GM21619 (cell line): ENCODE measurements at regions not wholly inside any gene's neighbourhood (a gene's known extent, or its start where the extent isn't known, plus 50 kb on each side); places are given as distances from the start of the nearest gene placed in this dataset.

Experiments used
- ATAC-seq: cut with Tn5 transposase; IDR thresholded peaks from one replicate; pipeline ENCODE4 v1.9.1; 2021; ENCODE audit not compliant: unreplicated experiment

GRCh38 chr14:98163873-98164272 lies 1108.1 kb downstream of the BCL11B start:
- ATAC-seq, result no peak

DNA sequence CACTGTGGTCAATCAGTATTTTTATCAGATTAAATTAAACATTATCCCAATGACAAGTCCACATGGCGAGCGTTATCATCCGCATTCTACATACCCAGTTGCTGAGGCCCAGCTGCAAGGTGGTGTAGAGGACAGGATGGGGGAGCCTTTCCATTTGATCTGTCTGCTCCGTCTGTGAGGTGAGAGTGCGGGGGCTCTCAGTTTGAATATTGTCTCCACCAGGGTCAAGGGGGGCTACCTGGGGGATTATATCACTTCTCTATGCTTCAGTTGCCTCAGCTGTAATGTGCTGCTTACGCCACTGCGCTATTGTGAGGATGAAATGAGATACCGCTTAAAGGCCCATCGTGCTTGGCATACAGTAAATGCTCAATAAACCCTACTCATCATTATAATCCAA lies 1106.0 kb downstream of the BCL11B start:
- no peak for ATAC-seq

GRCh38 chr14:98167275-98167674 lies 1104.7 kb downstream of the BCL11B start:
- no peak for ATAC-seq

DNA sequence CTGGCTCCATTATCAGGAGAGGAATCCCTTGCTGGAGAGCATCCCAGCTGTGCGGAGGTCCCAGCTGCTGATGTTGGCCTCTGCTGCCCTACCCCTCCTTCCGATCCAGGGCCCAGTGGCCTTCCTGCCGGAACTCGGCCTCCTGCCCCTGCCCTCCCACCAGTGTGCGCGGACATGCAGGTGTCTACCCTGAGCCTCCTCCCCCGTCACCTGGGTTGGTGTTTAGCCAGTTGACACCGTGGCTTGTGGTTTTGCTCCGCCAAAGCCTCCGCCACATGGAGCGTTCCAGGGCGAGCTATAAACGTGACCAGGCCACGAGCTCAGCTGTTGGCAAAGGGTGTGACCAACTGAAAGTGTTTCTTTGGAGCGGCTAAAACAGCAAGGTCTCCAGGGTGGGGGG lies 1104.3 kb downstream of the BCL11B start:
- no peak for ATAC-seq

GRCh38 chr14:98168211-98168985 lies 1103.6 kb downstream of the BCL11B start:
- no peak for ATAC-seq

DNA sequence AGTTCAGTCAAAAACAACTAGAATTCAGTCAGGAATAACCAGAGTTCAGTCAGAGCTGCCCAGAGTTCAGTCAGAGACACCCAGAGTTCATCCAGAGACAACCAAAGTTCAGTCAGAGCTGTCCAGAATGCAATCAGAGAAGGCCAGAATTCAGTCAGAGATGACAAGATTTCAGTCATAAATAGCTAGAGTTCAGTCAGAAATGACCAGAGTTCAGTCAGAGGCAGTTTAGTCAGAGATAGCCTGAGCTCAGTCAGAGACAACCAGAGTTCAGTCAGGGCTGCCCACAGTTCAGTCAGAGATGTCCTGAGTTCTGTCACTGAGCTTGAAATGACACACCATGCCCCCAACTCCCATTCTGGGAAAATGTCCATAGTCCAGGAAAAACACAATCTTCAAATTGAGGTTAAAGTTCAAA lies 1102.8 kb downstream of the BCL11B start:
- ATAC-seq, result no peak

- ATAC-seq, result no peak
Observed at GRCh38 chr14:98170575-98170974, 1101.4 kb downstream of the BCL11B start.

- no peak for ATAC-seq
Observed at GRCh38 chr14:98171654-98172053, 1100.3 kb downstream of the BCL11B start.

DNA sequence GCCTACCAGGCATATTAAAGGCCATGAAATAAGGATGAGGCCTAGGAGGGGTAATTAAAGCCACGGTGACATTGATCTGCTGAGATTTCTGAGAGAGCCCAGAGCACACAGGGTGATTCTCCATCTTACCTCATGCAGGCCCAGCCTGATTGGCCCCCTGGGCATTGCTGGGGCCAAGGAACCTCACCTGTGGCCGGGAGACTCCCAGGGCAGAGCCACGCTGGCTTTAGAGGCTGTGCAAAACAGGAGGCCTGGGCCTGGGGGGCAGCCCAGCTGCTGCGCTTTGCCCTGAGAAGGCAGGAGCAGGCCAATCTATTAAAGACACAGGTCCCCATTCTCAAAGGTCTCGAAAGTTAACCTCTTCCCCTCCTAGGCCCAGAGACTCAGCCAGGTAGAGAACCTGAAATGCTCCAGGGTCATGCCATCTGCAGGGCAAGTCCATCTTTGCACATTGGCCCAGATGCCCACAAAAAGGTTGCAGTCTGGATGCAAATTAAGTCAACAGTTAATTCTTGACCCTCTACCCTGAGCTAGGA lies 1099.7 kb downstream of the BCL11B start:
- ATAC-seq, result no peak

- no peak for ATAC-seq
Observed at GRCh38 chr14:98173305-98173704, 1098.7 kb downstream of the BCL11B start.

DNA sequence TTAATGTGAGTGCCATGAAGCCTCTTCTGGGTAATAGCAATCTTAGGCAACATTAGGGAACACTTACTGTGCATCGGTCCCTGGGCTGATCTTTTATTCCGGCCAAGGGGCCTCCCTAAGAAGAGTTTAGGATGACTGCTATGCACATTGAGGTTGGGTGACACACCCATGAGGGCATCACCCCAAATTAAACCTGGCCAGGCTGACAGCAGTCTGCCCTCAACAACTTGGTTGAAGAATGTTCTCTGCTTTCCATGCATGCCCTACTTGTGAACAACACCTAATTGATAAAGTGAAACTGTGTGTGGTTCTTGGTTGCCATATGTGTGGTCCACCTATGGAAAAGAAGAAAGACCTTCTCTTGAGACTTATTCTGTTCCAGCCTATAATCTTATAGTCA lies 1098.0 kb downstream of the BCL11B start:
- no peak for ATAC-seq

GRCh38 chr14:98175436-98175835 lies 1096.6 kb downstream of the BCL11B start:
- ATAC-seq, result no peak

- no peak for ATAC-seq
Observed at GRCh38 chr14:98175881-98176280, 1096.1 kb downstream of the BCL11B start.

GRCh38 chr14:98176892-98177291 lies 1095.1 kb downstream of the BCL11B start:
- no peak for ATAC-seq

GRCh38 chr14:98177551-98177950 lies 1094.4 kb downstream of the BCL11B start:
- ATAC-seq, result no peak

DNA sequence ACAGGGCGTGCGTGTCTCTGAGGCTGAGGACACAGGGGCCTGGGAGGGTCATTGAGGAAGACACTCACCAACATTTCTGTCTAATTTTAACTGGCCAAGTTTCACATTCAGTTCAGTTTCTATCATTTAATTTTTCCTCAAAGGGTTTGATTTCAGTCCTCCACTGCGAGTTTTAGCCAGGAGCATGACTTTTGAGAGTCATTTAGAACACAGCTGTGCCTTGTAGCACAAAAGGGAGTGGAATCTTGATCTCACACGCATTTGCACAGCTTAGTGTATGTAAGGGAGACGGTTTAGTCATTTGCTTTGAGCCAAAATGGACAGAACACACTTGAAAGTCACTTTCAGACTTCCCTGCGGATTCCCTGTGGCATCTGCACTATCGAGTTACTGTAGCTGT lies 1090.8 kb downstream of the BCL11B start:
- ATAC-seq, result no peak

- no peak for ATAC-seq
Observed at GRCh38 chr14:98181768-98182167, 1090.2 kb downstream of the BCL11B start.

GRCh38 chr14:98182393-98183055 lies 1089.5 kb downstream of the BCL11B start:
- ATAC-seq, result no peak

- ATAC-seq, result no peak
Observed at GRCh38 chr14:98183556-98183955, 1088.4 kb downstream of the BCL11B start.

DNA sequence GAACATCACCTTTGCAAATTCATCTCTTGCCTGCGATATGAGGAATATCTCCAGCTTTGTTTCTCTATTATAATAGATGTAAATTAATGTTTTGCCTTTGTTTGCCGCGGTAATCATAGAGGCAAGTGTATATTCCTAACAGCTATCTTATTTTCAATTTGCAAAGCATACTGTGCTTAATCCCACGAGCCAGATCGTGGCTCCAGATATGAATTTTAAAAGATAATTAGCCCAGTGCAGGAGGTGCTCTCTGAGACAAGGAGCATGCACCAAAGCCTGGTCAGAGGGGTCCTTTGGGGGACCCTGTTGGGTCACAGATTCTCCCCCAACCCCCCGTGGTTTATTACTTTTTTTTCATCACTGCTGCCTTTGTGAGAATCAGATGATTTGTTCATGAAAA lies 1087.5 kb downstream of the BCL11B start:
- no peak for ATAC-seq

DNA sequence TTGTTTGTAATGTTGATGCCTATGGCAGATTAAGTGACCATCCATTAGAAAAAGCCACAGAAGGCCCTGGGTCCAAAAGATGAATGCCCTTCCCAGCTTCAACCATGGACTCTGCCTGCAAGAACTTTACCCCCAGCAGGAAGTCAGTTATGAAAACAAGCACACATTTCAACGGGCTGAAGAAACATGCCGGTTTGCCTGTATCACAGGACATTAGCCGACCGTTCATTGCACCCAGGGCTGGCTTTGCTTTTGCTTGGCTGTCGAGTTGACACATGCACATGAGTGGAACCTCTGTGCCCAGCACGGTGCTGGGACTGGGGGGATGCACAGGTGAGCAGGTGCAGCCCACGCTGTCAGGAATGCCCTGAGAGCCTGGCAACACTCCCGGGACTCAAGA lies 1087.0 kb downstream of the BCL11B start:
- ATAC-seq, result no peak

GRCh38 chr14:98186140-98186539 lies 1085.9 kb downstream of the BCL11B start:
- no peak for ATAC-seq
